T-helper 2 cell treated with Interferon-gamma antibody and Interleukin-4, amounts not matched to agents 5 μg/mL and 100 μg/mL, for 36 hours (primary cell): ENCODE measurements at regions not wholly inside any gene's neighbourhood (a gene's known extent, or its start where the extent isn't known, plus 50 kb on each side); places are given as distances from the start of the nearest gene placed in this dataset.
"Not testable (repeated sequence)": the region's sequence is repeated elsewhere in the genome, so short reads cannot be mapped to it uniquely, and the experiment has no call there.

Source experiments
- DNase-seq: peaks from one replicate; pipeline ENCODE4 v3.0.0; 2021; ENCODE audit warnings: low spot score
- H3K27ac Mint-ChIP-seq: one replicate; pipeline ENCODE4 v1.8.0; 2021; ENCODE audit warnings: mild to moderate bottlenecking, mixed read lengths
- H3K27me3 Mint-ChIP-seq: one replicate; pipeline ENCODE4 v1.8.0; 2021; ENCODE audit warnings: low read depth, mixed read lengths
- H3K36me3 Mint-ChIP-seq: one replicate; pipeline ENCODE4 v1.8.0; 2021; ENCODE audit warnings: low read depth, mixed read lengths
- H3K4me1 Mint-ChIP-seq: one replicate; pipeline ENCODE4 v1.8.0; 2021; ENCODE audit warnings: low read depth, mixed read lengths
- H3K4me3 Mint-ChIP-seq: one replicate; pipeline ENCODE4 v1.8.0; 2022; ENCODE audit warnings: mild to moderate bottlenecking, moderate library complexity, mixed read lengths
- H3K9me3 Mint-ChIP-seq: one replicate; pipeline ENCODE4 v1.8.0; 2021; ENCODE audit warnings: mixed read lengths

DNA sequence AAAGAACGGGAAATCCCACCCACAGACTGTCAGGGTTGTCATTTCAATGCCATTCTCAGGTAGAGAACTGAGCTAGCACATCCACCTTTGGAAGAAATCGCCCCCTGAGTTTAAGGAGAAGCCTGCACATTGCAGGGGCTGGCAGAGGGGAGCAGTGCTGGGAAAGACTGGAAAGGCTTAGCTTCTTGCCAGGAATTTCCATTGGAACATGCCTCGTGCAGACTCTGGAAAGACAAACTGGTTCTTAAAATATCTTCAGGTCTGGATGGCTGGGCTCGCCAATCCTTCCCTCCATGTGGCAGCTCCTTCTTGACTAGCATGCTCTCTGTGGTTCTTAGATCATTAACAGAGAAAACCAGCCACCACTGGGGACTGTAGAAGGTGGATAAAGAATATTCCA is 414.1 kb downstream of the TSHZ3 start:
- DNase-seq: no peak
- no peaks in the 10 kb centered on the region for H3K9me3 Mint-ChIP-seq
- H3K36me3 Mint-ChIP-seq: no peaks in the 10 kb centered on the region
- no peak overlapping the region for H3K27ac Mint-ChIP-seq
- H3K27me3 Mint-ChIP-seq: no peaks in the 10 kb centered on the region
- no peak overlapping the region for H3K4me3 Mint-ChIP-seq
- no peaks in the 10 kb centered on the region for H3K4me1 Mint-ChIP-seq

DNA sequence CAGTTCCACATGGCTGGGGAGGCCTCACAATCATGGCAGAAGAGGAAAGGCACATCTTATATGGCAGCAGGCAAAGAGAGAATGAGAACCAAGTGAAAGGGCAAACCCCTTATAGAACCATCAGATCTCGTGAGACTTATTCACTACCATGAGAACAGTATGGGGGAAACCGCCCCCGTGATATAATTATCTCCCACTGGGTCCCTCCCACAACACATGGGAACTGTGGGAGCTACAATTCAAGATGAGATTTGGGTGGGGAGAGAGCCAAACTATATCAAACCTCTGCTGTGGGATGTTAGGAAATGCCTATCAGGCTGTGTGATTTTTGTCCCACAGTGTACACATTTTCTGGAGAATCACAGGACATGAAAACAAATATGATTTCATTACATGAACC is 415.8 kb downstream of the TSHZ3 start:
- not testable (repeated sequence) for H3K9me3 Mint-ChIP-seq, H3K4me1 Mint-ChIP-seq, H3K36me3 Mint-ChIP-seq, DNase-seq, H3K27me3 Mint-ChIP-seq, H3K27ac Mint-ChIP-seq, H3K4me3 Mint-ChIP-seq

DNA sequence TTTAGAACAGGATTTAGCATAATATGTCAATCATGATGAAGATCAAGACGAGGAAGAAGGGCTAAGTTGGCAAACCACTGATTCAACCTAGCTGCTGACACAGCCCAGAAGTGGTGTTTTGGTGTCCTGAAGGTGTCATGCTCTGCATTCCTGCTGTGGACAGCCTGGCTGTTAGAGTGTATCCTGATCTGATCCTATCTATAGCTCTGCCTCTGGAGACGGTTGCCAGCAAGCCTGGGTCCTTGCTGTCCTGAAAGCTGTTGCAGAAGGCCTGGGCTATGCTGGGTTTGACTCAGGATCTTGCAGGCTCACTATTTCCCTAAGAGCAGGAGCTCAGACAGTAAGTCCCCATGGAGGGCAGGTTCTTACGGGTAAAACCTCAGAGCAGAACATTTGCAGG is 416.4 kb downstream of the TSHZ3 start:
- Mint-ChIP-seq H3K27me3 (no peaks in the 10 kb centered on the region), H3K36me3 (no peaks in the 10 kb centered on the region), H3K4me1 (no peaks in the 10 kb centered on the region), H3K4me3 (no peak overlapping the region), H3K27ac (no peak overlapping the region), H3K9me3 (no peaks in the 10 kb centered on the region)
- DNase-seq: no peak

DNA sequence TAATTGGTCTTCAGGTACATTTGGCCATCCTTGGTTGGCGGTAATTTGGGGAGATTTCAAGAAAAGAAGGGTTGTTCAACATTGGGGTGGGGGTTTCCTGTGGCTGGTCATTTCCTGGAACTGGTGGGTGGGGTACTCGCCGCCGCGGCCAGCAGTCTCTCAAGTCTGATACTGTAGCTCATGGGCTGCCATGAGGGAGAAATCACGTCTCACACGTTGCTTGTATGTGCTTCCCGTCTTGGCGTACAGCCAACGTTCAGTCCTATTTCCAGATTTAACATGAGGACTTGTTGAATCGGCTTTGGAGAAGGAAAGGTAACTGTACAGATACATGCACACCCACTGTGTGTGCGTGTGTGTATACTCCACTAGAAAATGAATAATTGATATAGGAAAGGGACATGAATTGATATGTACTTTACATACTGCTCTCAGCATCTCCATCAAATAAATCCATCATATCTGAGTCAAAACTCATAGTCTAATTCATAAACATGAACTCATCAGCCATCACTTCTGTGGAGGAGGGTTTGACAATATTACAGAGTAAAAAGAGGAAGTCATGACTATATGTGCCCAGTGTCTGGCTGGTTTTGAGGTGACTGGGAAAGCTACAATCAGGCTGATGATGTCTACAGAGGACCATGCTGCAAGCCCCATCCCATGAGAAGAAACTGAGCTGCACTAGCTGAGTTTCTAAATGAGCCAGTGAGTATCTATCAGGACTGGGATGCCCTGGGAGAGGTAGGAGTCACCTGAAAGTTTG is 418.1 kb downstream of the TSHZ3 start:
- Mint-ChIP-seq H3K27me3 (no peaks in the 10 kb centered on the region), H3K36me3 (no peaks in the 10 kb centered on the region), H3K9me3 (no peaks in the 10 kb centered on the region), H3K27ac (no peak overlapping the region), H3K4me1 (no peaks in the 10 kb centered on the region), H3K4me3 (no peak overlapping the region)
- no peak for DNase-seq

DNA sequence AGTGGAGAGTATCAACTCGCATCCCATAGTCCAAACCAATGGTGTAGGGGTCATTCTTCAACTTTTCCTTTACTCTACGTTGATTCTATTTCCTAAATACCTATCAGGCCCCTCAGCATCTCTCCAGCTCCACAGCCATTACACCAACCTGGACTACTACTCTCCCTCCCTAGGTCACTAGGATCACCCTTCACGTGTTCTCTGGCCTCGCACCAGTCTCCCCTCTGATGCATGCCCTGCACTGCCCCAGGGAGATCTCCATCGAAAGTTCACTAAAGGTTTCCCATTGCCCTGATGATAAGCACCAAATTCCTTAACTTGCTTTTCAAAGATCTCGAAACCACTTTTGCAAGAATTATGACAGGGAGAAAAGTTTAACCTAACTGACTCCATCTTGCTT is 421.5 kb downstream of the TSHZ3 start:
- no peak overlapping the region for H3K27ac Mint-ChIP-seq
- H3K4me3 Mint-ChIP-seq: no peak overlapping the region
- DNase-seq: no peak

DNA sequence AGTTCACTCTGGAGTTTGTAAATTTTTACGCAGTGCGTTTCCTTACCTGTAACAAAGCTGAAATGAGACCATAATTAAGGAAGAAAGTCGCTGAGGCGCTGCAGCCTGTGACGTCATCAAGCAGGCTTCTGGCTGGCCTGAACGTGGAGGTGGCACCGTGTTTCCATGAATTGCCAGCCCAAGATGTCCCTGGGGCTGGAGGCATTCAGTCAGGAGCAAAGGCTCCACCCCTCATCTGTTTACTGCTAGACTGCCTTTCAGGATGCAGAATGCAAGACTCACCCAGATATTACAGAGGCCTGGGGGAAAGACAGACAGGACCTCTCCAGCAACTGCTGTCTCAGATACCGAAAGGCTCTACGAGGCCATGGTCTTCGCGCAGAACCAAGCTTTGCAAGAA is 424.6 kb downstream of the TSHZ3 start:
- Mint-ChIP-seq H3K4me3 (no peak overlapping the region), H3K27ac (no peak overlapping the region), H3K9me3 (no peaks in the 10 kb centered on the region), H3K4me1 (no peaks in the 10 kb centered on the region), H3K36me3 (no peaks in the 10 kb centered on the region), H3K27me3 (no peaks in the 10 kb centered on the region)
- DNase-seq: no peak

More for the DNA sequence above, 421.5 kb downstream of the TSHZ3 start:
- Mint-ChIP-seq H3K27me3 (no peaks in the 10 kb centered on the region), H3K4me1 (no peaks in the 10 kb centered on the region), H3K9me3 (no peaks in the 10 kb centered on the region), H3K36me3 (no peaks in the 10 kb centered on the region)

DNA sequence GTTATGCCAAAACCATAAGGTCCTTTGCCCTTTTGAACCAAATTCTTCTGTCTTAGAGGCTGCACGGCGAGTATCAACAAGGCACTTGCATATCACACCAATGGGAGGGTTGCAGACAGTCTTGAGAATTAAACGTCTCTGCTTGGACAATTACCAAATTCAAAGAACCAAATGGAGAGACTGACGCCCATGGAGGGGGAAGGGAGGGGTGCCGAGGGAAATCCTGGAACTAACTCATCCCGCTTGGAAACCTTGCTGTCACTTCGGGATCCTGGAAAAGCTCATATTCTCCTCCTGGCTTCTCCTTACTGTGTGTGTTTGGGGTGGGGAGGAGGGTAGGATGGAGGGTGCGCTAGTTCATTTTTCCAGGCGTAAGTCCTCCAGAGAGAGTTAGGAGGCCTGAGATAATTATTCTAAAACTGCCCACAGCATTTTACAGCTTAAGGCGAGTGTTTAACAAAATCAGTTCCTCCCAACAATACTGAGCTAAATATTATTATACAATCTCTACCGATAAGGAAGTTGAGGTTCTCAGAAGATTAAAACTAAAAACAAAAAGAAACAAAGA is 425.1 kb downstream of the TSHZ3 start:
- Mint-ChIP-seq H3K4me3 (no peak overlapping the region), H3K27me3 (no peaks in the 10 kb centered on the region), H3K36me3 (no peaks in the 10 kb centered on the region), H3K27ac (no peak overlapping the region), H3K9me3 (no peaks in the 10 kb centered on the region), H3K4me1 (no peaks in the 10 kb centered on the region)
- DNase-seq: no peak

DNA sequence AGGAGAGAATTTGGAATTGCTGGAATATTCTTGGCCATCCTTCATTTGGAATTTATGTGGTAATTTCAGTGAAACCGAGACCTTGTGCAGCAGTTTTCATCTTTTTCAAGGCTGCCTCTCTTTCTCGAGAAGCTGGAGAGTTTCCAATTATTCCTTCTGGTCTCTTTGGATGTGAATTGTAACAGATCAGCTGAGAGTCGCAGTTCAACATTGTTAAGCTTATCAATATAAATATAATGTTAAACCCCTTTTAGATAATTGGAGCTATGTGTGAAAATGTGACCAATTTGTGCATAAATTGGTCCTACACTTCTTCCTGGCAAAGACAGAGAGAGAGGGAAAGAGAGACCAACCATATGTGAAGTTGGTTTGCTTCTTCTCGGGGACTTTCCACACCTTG is 425.6 kb downstream of the TSHZ3 start:
- no peak for DNase-seq
- H3K4me1 Mint-ChIP-seq: no peaks in the 10 kb centered on the region
- H3K27me3 Mint-ChIP-seq: no peaks in the 10 kb centered on the region
- H3K27ac Mint-ChIP-seq: no peak overlapping the region
- no peaks in the 10 kb centered on the region for H3K9me3 Mint-ChIP-seq
- no peaks in the 10 kb centered on the region for H3K36me3 Mint-ChIP-seq
- no peak overlapping the region for H3K4me3 Mint-ChIP-seq

DNA sequence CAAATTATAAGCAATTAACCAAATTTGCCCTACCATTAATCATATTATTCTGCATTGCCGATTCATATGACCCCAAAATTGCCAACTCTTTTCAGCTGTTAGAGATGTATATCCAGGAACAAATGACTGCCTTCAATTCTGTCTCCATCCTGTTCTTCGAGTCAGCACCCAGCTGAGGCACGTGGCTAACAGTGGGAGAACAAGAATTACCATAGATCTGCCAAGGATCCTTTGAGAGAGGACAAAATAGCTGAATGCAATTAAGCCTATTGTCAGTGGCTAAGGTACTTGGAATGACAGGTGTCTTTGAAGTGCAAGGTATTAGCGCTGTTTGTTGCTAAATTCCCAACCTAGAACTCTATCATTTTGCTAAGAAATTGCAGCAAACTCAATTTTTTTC is 426.1 kb downstream of the TSHZ3 start:
- no peaks in the 10 kb centered on the region for H3K4me1 Mint-ChIP-seq
- H3K27ac Mint-ChIP-seq: no peak overlapping the region
- H3K4me3 Mint-ChIP-seq: no peak overlapping the region
- no peaks in the 10 kb centered on the region for H3K9me3 Mint-ChIP-seq
- no peak for DNase-seq
- H3K36me3 Mint-ChIP-seq: no peaks in the 10 kb centered on the region
- H3K27me3 Mint-ChIP-seq: no peaks in the 10 kb centered on the region

DNA sequence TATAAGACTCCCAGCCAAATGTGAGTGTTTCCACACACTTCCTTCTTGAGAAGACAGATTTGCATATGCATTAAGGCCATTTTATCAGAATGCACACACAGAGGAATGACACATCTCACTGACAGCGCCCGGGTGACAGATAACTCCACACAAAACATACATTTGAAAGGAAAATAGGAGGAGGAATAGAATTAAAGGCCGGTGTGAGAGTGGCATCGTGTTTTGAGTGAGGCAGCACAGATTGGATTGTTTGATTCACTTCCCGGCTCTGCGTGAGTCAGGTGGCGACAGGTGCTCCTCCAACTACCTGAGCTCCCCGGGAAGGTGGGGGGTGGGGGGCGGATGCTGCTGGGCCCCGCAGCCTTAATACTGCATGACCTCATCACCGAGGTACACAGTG is 429.0 kb downstream of the TSHZ3 start:
- Mint-ChIP-seq H3K27me3 (no peaks in the 10 kb centered on the region), H3K36me3 (no peaks in the 10 kb centered on the region), H3K9me3 (no peaks in the 10 kb centered on the region), H3K4me1 (no peaks in the 10 kb centered on the region), H3K4me3 (no peak overlapping the region), H3K27ac (no peak overlapping the region)
- no peak for DNase-seq

DNA sequence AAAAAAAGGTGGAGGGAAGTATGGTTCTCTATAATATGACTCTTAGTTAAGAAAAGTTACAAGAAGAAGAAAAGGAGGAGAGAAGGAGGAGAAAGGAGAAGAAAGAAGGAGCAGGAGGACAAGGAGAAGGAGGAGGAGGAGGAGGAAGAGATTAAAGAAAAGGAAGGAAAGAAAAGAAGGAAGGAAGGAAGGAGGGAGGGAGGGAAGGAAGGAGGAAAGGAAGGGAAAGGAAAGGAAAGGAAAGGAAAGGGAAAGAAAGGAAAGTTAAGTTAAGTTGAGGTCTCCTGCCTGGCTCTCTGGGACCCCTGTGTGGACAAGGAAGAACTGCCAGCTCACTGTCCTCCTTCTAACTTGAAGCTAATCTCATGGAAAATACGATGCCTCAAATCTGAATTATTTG is 429.5 kb downstream of the TSHZ3 start:
- H3K9me3 Mint-ChIP-seq: no peaks in the 10 kb centered on the region
- no peak overlapping the region for H3K4me3 Mint-ChIP-seq
- no peaks in the 10 kb centered on the region for H3K4me1 Mint-ChIP-seq
- no peaks in the 10 kb centered on the region for H3K36me3 Mint-ChIP-seq
- no peak overlapping the region for H3K27ac Mint-ChIP-seq
- no peak for DNase-seq
- H3K27me3 Mint-ChIP-seq: no peaks in the 10 kb centered on the region

DNA sequence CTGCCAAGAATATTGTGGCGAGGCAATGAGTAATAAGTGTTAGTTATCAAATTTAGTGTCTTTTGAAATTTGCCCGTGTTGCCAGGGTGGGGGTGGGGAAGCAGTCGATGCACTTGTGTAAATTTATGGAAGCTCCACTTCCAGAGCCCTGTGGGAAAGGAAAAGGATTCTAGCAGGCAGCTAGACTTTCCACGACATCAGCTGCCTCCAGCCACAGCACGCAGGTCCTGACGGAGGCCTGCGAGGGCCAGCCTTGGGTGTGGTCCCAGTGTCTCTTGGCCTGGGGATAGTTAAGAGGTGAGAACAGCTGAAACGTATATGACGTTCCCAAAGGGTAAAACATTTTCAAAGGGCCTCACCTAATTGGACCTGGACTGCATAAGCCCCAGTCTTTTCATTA is 433.0 kb downstream of the TSHZ3 start:
- Mint-ChIP-seq H3K4me3 (no peak overlapping the region), H3K9me3 (no peaks in the 10 kb centered on the region), H3K4me1 (no peaks in the 10 kb centered on the region), H3K36me3 (no peaks in the 10 kb centered on the region), H3K27ac (no peak overlapping the region), H3K27me3 (no peaks in the 10 kb centered on the region)
- no peak for DNase-seq

DNA sequence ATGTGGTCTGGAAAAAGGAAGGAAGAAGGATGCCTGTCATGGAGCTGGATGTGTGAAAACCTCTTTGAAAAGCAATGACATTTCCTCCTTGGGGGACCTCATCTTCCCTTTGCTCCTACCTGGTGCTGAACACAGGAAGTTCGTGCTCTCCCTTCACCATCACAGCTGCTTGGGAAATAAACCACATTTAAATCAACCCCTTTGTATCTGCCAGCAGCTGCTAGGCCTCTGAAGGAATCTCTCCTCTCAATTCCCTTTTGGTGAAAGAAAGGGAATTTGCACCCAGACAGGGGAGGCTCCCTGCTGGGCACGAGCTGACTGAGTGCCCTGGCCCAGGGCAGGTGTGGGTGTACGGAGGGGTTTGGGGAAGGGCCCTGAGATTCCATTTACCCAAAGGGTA is 437.7 kb downstream of the TSHZ3 start:
- H3K9me3 Mint-ChIP-seq: no peaks in the 10 kb centered on the region
- no peaks in the 10 kb centered on the region for H3K27me3 Mint-ChIP-seq
- H3K4me1 Mint-ChIP-seq: no peaks in the 10 kb centered on the region
- no peaks in the 10 kb centered on the region for H3K36me3 Mint-ChIP-seq
- H3K4me3 Mint-ChIP-seq: no peak overlapping the region
- DNase-seq: no peak
- no peak overlapping the region for H3K27ac Mint-ChIP-seq

DNA sequence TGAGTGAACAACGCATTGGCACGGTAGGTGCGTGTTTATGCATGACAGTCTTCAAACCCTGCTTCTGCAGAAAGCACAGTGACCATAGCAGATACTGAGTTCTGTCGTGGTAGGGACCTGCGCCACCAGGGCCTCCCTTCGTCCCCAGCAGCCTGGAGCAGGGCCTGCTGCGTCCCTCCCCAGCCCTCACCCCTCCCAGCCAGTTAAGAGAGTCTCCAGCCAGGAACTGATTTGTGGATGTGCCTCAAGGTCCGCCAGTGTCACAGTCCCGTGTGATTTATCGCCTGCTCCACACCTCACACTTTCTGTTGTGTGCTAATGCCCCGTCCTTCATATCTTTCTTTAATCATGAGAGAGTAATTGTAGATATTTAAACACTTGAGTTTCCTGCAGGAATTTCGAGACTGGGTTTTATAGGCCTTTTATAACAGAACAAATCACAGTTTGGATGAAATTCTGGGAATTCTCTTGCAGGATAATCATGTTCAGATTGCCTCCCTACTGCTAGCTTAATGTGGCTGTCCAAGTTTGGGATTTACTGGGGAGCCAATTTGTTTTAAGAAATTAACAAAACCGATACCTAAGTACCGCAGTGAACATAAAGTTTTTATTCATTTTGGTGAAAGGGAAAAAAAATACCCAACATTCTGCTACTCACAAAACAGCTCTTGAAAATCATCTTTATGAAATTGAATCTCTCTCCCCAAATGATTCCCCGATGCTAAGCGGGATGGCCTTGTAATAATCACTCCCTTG is 438.6 kb downstream of the TSHZ3 start:
- H3K27me3 Mint-ChIP-seq: no peaks in the 10 kb centered on the region
- no peaks in the 10 kb centered on the region for H3K4me1 Mint-ChIP-seq
- H3K27ac Mint-ChIP-seq: no peak overlapping the region
- H3K36me3 Mint-ChIP-seq: no peaks in the 10 kb centered on the region
- no peak overlapping the region for H3K4me3 Mint-ChIP-seq
- DNase-seq: no peak
- H3K9me3 Mint-ChIP-seq: no peaks in the 10 kb centered on the region
